ENCODE measurements at regions not wholly inside any gene's neighbourhood (a gene's known extent, or its start where the extent isn't known, plus 50 kb on each side); places are given as distances from the start of the nearest gene placed in this dataset.

DNA sequence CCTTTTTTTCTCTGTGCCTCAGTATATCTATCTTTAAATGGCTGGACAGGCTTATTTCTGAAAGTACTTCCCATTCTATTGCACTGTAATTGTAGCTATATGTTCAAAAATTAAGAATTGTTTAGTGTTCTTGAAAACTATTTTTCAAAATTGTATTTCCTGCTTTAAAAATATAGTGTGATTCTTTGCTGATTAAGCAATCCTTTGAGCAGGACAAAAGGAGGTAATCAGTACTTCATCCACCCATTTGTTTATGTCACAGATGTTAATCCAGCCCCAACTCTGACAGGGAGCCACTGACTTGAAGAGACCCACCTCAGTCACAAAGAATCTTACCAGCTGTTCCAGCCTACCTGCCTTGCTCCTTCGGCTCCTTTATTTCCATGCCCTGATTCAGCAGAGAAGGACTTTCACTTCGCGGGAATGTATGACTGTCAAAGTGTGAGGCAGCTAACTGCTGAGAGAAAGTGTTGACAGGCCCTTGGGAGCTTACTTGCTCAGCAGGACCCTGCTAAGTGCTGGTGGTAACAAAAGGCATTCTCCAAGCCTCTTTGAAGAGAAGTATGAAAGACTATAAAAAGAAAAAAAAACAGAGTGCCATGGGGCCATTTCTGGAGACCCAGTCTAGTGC, 393.3 kb upstream of the CYRIA start:
- TF ChIP-seq GLI4 (tag by site-specific recombination; IDR thresholded peaks at IDR 0.05), result no peak
- TF ChIP-seq ZNF510 (tag by site-specific recombination; IDR thresholded peaks at IDR 0.05; ENCODE audit: insufficient replicate concordance), result no peak
- no peak for TF ChIP-seq ZNF423 (tag by site-specific recombination; IDR thresholded peaks at IDR 0.05)
- TF ChIP-seq, protein P1, sequence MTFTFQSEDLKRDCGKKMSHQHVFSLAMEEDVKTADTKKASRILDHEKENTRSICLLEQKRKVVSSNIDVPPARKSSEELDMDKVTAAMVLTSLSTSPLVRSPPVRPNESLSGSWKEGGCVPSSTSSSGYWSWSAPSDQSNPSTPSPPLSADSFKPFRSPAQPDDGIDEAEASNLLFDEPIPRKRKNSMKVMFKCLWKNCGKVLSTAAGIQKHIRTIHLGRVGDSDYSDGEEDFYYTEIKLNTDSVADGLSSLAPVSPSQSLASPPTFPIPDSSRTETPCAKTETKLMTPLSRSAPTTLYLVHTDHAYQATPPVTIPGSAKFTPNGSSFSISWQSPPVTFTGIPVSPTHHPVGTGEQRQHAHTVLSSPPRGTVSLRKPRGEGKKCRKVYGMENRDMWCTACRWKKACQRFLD (tag by site-specific recombination; IDR thresholded peaks at IDR 0.05), result no peak
- no peak for TF ChIP-seq ZBTB17 (tag by site-specific recombination; IDR thresholded peaks at IDR 0.05)
- TF ChIP-seq, protein P2, sequence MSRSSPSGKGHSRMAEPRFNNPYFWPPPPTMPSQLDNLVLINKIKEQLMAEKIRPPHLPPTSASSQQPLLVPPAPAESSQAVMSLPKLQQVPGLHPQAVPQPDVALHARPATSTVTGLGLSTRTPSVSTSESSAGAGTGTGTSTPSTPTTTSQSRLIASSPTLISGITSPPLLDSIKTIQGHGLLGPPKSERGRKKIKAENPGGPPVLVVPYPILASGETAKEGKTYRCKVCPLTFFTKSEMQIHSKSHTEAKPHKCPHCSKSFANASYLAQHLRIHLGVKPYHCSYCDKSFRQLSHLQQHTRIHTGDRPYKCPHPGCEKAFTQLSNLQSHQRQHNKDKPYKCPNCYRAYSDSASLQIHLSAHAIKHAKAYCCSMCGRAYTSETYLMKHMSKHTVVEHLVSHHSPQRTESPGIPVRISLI (tag by site-specific recombination; IDR thresholded peaks at IDR 0.05), result no peak
- no peak for TF ChIP-seq ZNF558 (tag by site-specific recombination; IDR thresholded peaks at IDR 0.05)
- Histone ChIP-seq H3K27ac (ENCODE audit: extremely low read depth, low read depth, low read length) (no peak overlapping the region), H3K4me1 (ENCODE audit: control insufficient read depth, insufficient read depth, low read length) (no peaks in the 10 kb centered on the region), H3K9me3 (ENCODE audit: control insufficient read depth, insufficient read depth, low read depth, low read length) (no peaks in the 10 kb centered on the region), H3K36me3 (ENCODE audit: control insufficient read depth in 2 of 2, insufficient read depth in 1 of 2, low read length in 2 of 2) (no peaks in the 10 kb centered on the region), H3K4me3 (ENCODE audit: low read depth, low read length) (no peak overlapping the region)
- POLR2A ChIA-PET, result no interaction called here
- CTCF ChIA-PET, result no interaction called here

GRCh38 chr2:17057109-17058017, 391.7 kb upstream of the CYRIA start:
- POLR2A ChIA-PET, result no interaction called here
- H3K9me3 ChIP-seq (ENCODE audit: control insufficient read depth, insufficient read depth, low read depth, low read length), result no peaks in the 10 kb centered on the region
- H3K4me1 ChIP-seq (ENCODE audit: control insufficient read depth, insufficient read depth, low read length), result no peaks in the 10 kb centered on the region
- no peaks in the 10 kb centered on the region for H3K36me3 ChIP-seq (ENCODE audit: control insufficient read depth in 2 of 2, insufficient read depth in 1 of 2, low read length in 2 of 2)
- CTCF ChIA-PET, result interaction anchor here (0.6 to 0.8 kb wide), 2 partner anchors 37 to 300 kb away, joined by 3 to 4 read pairs; no protein-coding TSS in a partner anchor
- no peak overlapping the region for H3K4me3 ChIP-seq (ENCODE audit: low read depth, low read length)
- no peak overlapping the region for H3K27ac ChIP-seq (ENCODE audit: extremely low read depth, low read depth, low read length)
- TF ChIP-seq, protein P3, sequence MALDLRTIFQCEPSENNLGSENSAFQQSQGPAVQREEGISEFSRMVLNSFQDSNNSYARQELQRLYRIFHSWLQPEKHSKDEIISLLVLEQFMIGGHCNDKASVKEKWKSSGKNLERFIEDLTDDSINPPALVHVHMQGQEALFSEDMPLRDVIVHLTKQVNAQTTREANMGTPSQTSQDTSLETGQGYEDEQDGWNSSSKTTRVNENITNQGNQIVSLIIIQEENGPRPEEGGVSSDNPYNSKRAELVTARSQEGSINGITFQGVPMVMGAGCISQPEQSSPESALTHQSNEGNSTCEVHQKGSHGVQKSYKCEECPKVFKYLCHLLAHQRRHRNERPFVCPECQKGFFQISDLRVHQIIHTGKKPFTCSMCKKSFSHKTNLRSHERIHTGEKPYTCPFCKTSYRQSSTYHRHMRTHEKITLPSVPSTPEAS (tag by site-specific recombination; IDR thresholded peaks at IDR 0.05), result no peak
- TF ChIP-seq ZNF621 (tag by site-specific recombination; IDR thresholded peaks at IDR 0.05) (no peak), BCL11A (tag by site-specific recombination; IDR thresholded peaks at IDR 0.05; ENCODE audit: low read depth) (no peak), MYNN (tag by site-specific recombination; IDR thresholded peaks at IDR 0.05; ENCODE audit: borderline replicate concordance) (no peak), ZNF473 (tag by site-specific recombination; IDR thresholded peaks at IDR 0.05) (no peak), ZBTB1 (tag by site-specific recombination; IDR thresholded peaks at IDR 0.05) (no peak), KLF8 (tag by site-specific recombination; IDR thresholded peaks at IDR 0.05) (no peak), ZNF654 (tag by site-specific recombination; IDR thresholded peaks at IDR 0.05; ENCODE audit: low read depth) (no peak)
- TF ChIP-seq, protein P4, sequence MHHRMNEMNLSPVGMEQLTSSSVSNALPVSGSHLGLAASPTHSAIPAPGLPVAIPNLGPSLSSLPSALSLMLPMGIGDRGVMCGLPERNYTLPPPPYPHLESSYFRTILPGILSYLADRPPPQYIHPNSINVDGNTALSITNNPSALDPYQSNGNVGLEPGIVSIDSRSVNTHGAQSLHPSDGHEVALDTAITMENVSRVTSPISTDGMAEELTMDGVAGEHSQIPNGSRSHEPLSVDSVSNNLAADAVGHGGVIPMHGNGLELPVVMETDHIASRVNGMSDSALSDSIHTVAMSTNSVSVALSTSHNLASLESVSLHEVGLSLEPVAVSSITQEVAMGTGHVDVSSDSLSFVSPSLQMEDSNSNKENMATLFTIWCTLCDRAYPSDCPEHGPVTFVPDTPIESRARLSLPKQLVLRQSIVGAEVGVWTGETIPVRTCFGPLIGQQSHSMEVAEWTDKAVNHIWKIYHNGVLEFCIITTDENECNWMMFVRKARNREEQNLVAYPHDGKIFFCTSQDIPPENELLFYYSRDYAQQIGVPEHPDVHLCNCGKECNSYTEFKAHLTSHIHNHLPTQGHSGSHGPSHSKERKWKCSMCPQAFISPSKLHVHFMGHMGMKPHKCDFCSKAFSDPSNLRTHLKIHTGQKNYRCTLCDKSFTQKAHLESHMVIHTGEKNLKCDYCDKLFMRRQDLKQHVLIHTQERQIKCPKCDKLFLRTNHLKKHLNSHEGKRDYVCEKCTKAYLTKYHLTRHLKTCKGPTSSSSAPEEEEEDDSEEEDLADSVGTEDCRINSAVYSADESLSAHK (tag by site-specific recombination; IDR thresholded peaks at IDR 0.05), result no peak
- TF ChIP-seq, protein P5, sequence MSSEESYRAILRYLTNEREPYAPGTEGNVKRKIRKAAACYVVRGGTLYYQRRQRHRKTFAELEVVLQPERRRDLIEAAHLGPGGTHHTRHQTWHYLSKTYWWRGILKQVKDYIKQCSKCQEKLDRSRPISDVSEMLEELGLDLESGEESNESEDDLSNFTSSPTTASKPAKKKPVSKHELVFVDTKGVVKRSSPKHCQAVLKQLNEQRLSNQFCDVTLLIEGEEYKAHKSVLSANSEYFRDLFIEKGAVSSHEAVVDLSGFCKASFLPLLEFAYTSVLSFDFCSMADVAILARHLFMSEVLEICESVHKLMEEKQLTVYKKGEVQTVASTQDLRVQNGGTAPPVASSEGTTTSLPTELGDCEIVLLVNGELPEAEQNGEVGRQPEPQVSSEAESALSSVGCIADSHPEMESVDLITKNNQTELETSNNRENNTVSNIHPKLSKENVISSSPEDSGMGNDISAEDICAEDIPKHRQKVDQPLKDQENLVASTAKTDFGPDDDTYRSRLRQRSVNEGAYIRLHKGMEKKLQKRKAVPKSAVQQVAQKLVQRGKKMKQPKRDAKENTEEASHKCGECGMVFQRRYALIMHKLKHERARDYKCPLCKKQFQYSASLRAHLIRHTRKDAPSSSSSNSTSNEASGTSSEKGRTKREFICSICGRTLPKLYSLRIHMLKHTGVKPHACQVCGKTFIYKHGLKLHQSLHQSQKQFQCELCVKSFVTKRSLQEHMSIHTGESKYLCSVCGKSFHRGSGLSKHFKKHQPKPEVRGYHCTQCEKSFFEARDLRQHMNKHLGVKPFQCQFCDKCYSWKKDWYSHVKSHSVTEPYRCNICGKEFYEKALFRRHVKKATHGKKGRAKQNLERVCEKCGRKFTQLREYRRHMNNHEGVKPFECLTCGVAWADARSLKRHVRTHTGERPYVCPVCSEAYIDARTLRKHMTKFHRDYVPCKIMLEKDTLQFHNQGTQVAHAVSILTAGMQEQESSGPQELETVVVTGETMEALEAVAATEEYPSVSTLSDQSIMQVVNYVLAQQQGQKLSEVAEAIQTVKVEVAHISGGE (tag by site-specific recombination; conservative IDR thresholded peaks at IDR 0.05; ENCODE audit: low read depth), result no peak
- TF ChIP-seq, protein P6, sequence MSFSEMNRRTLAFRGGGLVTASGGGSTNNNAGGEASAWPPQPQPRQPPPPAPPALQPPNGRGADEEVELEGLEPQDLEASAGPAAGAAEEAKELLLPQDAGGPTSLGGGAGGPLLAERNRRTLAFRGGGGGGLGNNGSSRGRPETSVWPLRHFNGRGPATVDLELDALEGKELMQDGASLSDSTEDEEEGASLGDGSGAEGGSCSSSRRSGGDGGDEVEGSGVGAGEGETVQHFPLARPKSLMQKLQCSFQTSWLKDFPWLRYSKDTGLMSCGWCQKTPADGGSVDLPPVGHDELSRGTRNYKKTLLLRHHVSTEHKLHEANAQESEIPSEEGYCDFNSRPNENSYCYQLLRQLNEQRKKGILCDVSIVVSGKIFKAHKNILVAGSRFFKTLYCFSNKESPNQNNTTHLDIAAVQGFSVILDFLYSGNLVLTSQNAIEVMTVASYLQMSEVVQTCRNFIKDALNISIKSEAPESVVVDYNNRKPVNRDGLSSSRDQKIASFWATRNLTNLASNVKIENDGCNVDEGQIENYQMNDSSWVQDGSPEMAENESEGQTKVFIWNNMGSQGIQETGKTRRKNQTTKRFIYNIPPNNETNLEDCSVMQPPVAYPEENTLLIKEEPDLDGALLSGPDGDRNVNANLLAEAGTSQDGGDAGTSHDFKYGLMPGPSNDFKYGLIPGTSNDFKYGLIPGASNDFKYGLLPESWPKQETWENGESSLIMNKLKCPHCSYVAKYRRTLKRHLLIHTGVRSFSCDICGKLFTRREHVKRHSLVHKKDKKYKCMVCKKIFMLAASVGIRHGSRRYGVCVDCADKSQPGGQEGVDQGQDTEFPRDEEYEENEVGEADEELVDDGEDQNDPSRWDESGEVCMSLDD (tag by site-specific recombination; IDR thresholded peaks at IDR 0.05), result no peak
